ENCODE measurements at regions not wholly inside any gene's neighbourhood (a gene's known extent, or its start where the extent isn't known, plus 50 kb on each side); places are given as distances from the start of the nearest gene placed in this dataset.
"Not testable (repeated sequence)": the region's sequence is repeated elsewhere in the genome, so short reads cannot be mapped to it uniquely, and the experiment has no call there.

GRCh38 chr3:194189243-194189791, 53.4 kb downstream of the HES1 start:
- no peak for TF ChIP-seq CTCF (IDR thresholded peaks at IDR 0.05)
- TF ChIP-seq POLR2AphosphoS5 (IDR thresholded peaks at IDR 0.05), result no peak
- TF ChIP-seq POLR2A (IDR thresholded peaks at IDR 0.05), result no peak
- Histone ChIP-seq H3K4me1 (replicated peaks) (peaks cover 3% of the 10 kb centered on the region), H3K9me3 (no peaks in the 10 kb centered on the region), H3K4me3 (no peak overlapping the region), H3K27me3 (replicated peaks; ENCODE audit: insufficient read depth) (no peaks in the 10 kb centered on the region), H3K36me3 (no peaks in the 10 kb centered on the region), H3K27ac (no peak overlapping the region)
- 23% methylated on average over 9 of the region's 9 CpGs for WGBS
- intact Hi-C loops (cut with DNase I), result no loop called here
- no peak for DNase-seq (ENCODE audit: low spot score)

- H3K4me3 ChIP-seq; H3K27ac ChIP-seq; H3K27me3 ChIP-seq (replicated peaks; ENCODE audit: insufficient read depth); intact Hi-C loops (cut with DNase I); H3K9me3 ChIP-seq; H3K36me3 ChIP-seq; DNase-seq (ENCODE audit: low spot score); H3K4me1 ChIP-seq (replicated peaks): not testable (repeated sequence)
- WGBS, result 86% methylated on average over 2 of the region's 2 CpGs
Observed at GRCh38 chr3:194191850-194192249, 55.9 kb downstream of the HES1 start.

GRCh38 chr3:194194051-194194756, 58.3 kb downstream of the HES1 start:
- Histone ChIP-seq H3K27ac (no peak overlapping the region), H3K4me1 (replicated peaks) (peaks cover 1% of the 10 kb centered on the region), H3K9me3 (no peaks in the 10 kb centered on the region), H3K4me3 (no peak overlapping the region), H3K36me3 (no peaks in the 10 kb centered on the region), H3K27me3 (replicated peaks; ENCODE audit: insufficient read depth) (no peaks in the 10 kb centered on the region)
- 78% methylated on average over 9 of the region's 9 CpGs for WGBS
- TF ChIP-seq POLR2A (IDR thresholded peaks at IDR 0.05), result no peak
- TF ChIP-seq CTCF (IDR thresholded peaks at IDR 0.05), result no peak
- TF ChIP-seq POLR2AphosphoS5 (IDR thresholded peaks at IDR 0.05), result no peak
- no peak for DNase-seq (ENCODE audit: low spot score)
- intact Hi-C loops (cut with DNase I), result no loop called here

GRCh38 chr3:194194757-194195085, 58.8 kb downstream of the HES1 start:
- Histone ChIP-seq H3K4me3 (no peak overlapping the region), H3K4me1 (replicated peaks) (no peaks in the 10 kb centered on the region), H3K27ac (no peak overlapping the region), H3K27me3 (replicated peaks; ENCODE audit: insufficient read depth) (no peaks in the 10 kb centered on the region), H3K9me3 (no peaks in the 10 kb centered on the region), H3K36me3 (no peaks in the 10 kb centered on the region)
- intact Hi-C loops (cut with DNase I), result no loop called here
- TF ChIP-seq POLR2A (IDR thresholded peaks at IDR 0.05), result no peak
- TF ChIP-seq CTCF (IDR thresholded peaks at IDR 0.05), result no peak
- no peak for TF ChIP-seq POLR2AphosphoS5 (IDR thresholded peaks at IDR 0.05)
- DNase-seq (ENCODE audit: low spot score), result no peak
- 100% methylated on average over 1 of the region's 1 CpG for WGBS

GRCh38 chr3:194195611-194196010, 59.7 kb downstream of the HES1 start:
- H3K4me1 ChIP-seq (replicated peaks), result no peaks in the 10 kb centered on the region
- 97% methylated on average over 3 of the region's 3 CpGs for WGBS
- intact Hi-C loops (cut with DNase I), result no loop called here

More at GRCh38 chr3:194195611-194196010, 59.7 kb downstream of the HES1 start:
- DNase-seq (ENCODE audit: low spot score), result no peak
- no peaks in the 10 kb centered on the region for H3K9me3 ChIP-seq
- H3K36me3 ChIP-seq, result no peaks in the 10 kb centered on the region
- TF ChIP-seq CTCF (IDR thresholded peaks at IDR 0.05) (no peak), POLR2AphosphoS5 (IDR thresholded peaks at IDR 0.05) (no peak), POLR2A (IDR thresholded peaks at IDR 0.05) (no peak)
- H3K4me3 ChIP-seq, result no peak overlapping the region
- H3K27ac ChIP-seq, result no peak overlapping the region
- no peaks in the 10 kb centered on the region for H3K27me3 ChIP-seq (replicated peaks; ENCODE audit: insufficient read depth)
